ENCODE measurements at regions not wholly inside any gene's neighbourhood (a gene's known extent, or its start where the extent isn't known, plus 50 kb on each side); places are given as distances from the start of the nearest gene placed in this dataset.

DNA sequence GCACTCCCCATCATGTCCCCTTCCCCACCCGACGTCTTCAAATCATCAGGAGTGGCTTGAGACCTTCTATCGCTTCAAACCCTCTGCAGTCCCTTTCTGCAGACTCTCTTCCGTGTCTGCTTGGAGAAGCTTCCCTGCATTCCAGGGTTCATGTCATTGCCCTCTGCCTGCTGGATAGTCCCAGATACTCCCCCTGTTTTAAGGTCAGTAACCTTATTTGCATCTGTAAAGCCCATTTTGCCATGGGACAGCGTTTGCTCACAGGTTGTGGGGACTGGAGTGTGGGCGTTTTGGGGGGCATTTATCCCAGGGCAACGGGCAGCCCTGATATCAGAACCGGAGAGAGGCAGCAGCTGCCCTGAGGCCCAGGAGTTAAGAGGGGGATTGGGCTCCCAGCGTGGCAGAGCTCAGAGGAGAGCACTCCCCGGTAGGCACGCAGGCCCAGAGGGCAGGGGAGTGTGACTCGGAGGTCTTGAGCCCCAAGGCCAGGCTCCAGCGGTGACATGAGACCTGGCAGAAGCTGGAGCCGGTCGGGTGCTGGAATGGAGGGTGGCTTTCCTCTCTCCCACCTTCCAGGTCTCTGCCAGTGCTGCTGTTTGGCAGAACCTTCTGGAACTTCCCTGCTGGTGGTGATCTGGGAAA is 73.8 kb downstream of the RTP5 start:
- DNase-seq = no peak

- no peak for DNase-seq
Measured at GRCh38 chr2:241943961-241944575, 74.5 kb downstream of the RTP5 start.

- DNase-seq = no peak
Measured at GRCh38 chr2:241944821-241945220, 75.3 kb downstream of the RTP5 start.

GRCh38 chr2:241945311-241945710 is 75.8 kb downstream of the RTP5 start:
- no peak for DNase-seq

DNA sequence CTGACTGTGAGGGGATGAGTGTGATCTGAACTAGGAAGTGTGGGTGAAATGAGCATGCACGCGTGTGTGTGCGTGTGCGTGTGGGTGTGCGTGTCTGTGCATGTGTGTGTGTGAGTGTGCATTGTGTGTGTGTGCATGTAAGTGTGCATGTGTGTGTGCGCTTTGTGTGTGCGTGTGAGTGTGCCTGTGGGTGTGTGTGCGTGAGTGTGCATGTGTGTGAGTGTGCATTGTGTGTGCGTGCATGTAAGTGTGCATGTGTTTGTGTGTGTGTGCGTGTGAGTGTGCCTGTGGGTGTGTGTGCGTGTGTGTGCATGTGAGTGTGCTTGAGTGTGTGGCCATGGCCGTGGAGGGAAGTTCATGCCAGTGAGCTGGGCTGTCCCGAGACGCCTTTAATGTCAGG is 76.3 kb downstream of the RTP5 start:
- no peak for DNase-seq

DNA sequence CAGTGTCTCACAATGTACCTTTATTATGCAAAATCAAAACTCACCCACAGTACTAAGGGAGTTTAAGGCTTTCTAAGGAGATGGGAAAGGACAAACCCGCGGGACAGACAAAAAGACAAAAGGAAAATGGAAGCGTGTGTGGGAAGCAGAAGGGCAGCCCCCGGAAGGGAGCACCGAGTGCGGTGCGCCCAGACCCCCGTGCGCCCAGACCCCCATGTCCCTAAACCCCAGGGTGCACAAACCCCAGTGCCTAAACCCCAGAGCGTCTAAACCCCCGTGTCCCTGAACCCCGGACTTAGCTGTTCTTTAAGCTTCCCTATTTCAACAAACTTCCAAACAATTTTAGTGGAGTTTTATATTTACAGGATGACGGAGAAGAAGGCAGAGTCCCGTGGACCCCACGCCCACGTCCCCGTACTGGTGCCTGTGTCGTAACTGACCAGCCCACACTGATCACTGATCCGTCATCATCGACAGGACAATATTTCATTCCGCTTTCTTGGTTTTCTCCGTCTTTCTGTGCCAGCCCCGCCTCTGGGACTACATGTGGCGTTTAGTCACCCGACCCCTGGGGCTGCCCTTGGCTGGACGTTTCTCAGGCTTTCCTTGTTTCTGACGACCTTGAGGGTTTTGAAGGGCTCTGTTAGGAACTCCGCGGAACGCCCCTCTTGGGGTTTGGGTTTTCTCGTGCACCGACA is 76.9 kb downstream of the RTP5 start:
- DNase-seq = no peak

DNA sequence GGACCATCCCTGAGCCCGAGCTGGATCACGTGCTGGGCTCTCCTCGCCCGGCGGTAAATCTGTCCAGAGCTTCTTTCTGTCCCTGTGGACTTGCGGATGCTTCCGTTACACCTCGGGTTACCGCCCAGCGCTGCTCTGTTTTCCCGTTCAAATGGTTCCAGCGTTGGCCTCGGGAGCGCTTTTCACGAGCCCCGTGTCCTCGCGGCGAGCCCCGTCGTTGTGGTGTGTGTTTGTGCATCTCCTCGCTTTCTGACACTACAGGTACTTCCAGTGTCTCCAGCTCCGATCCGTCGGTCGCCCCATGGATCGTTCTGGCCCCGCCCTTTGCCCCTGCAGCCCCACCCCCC is 77.4 kb downstream of the RTP5 start:
- DNase-seq = no peak

GRCh38 chr2:241947401-241947800 is 77.9 kb downstream of the RTP5 start:
- DNase-seq = no peak

- DNase-seq = no peak
Measured at GRCh38 chr2:241947876-241948275, 78.3 kb downstream of the RTP5 start.

GRCh38 chr2:241948299-241948897 is 78.9 kb downstream of the RTP5 start:
- no peak for DNase-seq

DNA sequence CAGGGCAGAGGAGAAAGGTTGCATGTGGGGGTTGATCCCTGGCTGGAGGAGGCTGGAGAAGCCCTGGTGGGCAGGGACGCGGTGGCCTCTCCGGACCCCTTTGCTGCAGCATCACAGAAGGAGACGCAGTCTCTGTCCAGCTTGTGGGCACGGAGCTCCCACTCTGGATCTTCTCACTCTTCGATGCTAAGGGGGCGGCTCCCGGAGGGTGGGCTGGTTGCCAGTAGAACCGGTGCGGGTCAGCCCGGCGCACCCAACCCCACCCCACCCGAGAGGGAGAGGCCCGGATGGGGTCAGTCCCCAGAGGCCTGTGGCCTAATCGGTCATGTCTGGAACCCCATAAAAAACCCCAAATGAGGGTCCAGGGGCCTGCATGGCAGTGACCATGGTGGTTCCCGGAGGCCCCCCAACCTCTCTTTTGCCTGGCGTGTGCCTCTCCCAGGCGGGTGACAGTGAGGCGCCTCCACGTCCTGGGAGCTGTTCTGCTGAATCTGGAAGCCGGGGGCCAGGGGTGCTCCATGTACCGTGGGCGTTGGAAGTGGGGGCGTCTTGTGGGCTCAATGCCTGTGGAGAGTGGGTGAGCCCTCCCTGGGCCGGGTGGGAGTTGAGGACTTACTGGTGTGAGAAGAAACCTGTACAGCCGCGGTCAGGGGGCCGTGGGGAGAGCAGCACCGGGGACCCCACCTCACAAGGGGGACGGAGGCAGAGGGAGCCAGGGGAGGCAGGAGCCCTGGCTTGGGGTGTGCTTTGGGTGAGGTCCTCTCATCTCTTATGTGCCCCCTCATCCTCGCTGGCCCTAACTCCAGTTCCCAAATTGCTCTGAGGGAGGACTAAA is 79.6 kb downstream of the RTP5 start:
- DNase-seq = no peak

- DNase-seq = no peak
Measured at GRCh38 chr2:241949736-241950412, 80.3 kb downstream of the RTP5 start.

DNA sequence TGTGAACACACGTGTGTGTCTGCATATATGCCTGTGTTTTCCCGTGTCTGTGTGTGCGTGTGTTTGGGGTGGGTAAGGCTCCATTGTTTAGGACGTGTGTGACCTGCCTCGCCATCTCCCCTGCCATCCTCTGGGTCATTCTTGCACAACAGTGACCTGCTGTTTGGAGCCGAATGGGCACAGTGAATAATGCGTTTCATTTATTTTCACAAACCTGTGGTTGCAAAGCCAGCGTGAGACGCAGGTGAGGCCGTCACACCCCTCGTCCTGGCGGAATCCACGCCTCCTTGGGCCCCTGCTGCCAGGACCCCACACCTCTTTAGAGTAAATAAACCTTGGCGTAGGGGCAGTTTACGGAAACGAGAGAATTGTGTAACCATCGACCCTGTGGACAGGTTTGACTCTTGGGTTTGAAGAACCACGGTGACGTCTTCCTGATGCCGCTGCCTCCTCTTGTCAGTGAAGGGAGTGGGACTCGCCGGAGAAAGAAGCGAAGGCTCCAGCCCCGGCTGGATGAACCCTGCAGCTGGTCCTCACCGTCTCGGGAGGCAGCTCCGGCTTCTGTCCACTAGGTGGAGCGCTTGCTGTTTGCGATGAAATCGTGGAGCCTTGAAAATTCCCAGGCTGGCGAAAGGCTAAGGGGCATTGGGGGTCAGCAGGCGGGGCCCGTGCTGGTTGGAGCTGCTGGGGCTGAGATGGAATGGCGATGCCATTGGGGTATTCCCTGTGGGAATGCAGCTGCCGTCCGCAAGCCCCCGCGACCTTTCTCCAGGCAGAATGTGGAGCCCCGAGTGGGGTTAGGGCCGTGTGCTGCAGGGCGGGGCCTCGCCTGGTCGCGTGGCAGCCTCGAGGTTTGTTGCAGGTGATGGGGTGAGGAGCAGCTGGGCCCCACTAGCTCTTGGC is 81.1 kb downstream of the RTP5 start:
- DNase-seq = no peak

GRCh38 chr2:241951316-241951700 is 81.8 kb downstream of the RTP5 start:
- DNase-seq = no peak

- DNase-seq = no peak
Measured at GRCh38 chr2:241951920-241952319, 82.4 kb downstream of the RTP5 start.

- DNase-seq = no peak
Measured at GRCh38 chr2:241952816-241953215, 83.3 kb downstream of the RTP5 start.

DNA sequence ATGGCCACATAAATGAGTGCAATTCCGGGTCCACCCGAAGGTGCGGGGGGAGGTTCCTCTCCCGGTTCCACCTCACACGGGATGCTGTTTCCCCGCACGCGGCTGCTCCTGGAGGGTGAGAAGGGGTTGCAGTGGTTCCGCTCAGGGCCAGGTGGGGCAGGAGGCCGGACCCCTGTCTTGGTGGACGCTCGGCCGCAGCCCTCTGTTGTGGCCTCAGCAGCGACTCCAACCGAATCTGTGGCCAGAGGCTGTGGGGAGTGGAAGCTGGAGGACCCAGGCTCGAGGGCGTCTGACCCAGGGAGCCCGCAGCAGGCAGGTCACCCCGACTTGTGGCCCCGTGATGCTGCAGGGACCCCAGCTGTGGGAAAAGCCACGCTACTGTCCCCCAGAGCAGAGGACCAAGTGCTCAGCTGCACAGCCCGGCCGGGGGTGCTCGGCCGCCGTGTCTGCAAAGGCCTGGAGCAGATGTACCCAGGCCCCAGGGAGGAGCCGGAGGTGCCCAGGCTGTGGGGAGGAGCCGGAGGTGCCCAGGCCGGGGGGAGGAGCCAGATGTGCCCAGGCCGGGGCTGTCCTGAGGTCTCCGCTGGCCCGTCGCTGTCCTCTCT is 83.9 kb downstream of the RTP5 start:
- no peak for DNase-seq

- no peak for DNase-seq
Measured at GRCh38 chr2:241956521-241957110, 87.1 kb downstream of the RTP5 start.

DNA sequence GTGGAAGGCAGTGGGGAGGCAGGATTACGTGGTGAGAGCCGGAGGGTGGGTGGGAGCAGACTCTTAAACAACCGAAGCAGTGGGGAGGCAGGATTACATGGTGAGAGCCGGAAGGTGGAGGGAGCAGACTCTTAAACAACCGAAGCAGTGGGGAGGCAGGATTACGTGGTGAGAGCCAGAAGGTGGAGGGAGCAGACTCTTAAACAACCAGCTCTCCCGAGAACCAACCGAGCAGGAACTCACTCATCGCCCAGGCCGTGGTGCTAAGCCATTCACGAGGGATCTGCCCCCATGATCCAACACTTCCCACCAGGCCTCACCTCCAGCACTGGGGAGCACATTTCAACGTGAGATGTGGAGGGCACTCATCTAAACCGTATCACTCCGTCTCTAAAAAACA is 87.7 kb downstream of the RTP5 start:
- DNase-seq = no peak

- no peak for DNase-seq
Measured at GRCh38 chr2:241958818-241959545, 89.5 kb downstream of the RTP5 start.
